Pancreas (tissue), 10 donors: ENCODE measurements at regions not wholly inside any gene's neighbourhood (a gene's known extent, or its start where the extent isn't known, plus 50 kb on each side); places are given as distances from the start of the nearest gene placed in this dataset.

Source experiments
- ATAC-seq, 4 donors: fragments of 200-7000 bp; cut with Tn5 transposase; one replicate each; pipeline versions ENCODE4 v1.8.0 to v1.9.1; 2020; ENCODE audit warnings: mild to moderate bottlenecking in 4 of 4, moderate library complexity in 4 of 4
- DNase-seq, 6 donors: peaks; one replicate each; pipeline ENCODE4 v3.0.0-alpha.2; 2020
- FAIRE-seq: peaks from 2 replicates; lab custom pipeline; 2012; peaks lifted over from hg19 to GRCh38; lab: Jason Lieb, UNC
- H3K27ac ChIP-seq, 4 donors: fragments of 200-600 bp; sonication (generic); 1 replicate in 3 of 4; 2 replicates in 1 of 4; pipeline versions ENCODE4 v1.5.0 to v1.8.0; 2020
- H3K27me3 ChIP-seq, 4 donors: fragments of 200-600 bp; one replicate each; pipeline ENCODE4 v1.8.0; 2021
- H3K36me3 ChIP-seq, 3 donors: fragments of 200-600 bp; sonication (generic) in 1 of 3; one replicate each; pipeline versions ENCODE4 v1.5.0 to v1.8.0; 2020 to 2021
- H3K4me1 ChIP-seq, 3 donors: fragments of 200-600 bp; one replicate each; pipeline ENCODE4 v1.8.0; 2021
- H3K4me3 ChIP-seq, 4 donors: fragments of 200-600 bp; sonication (generic) in 2 of 4; one replicate each; pipeline versions ENCODE4 v1.5.0 to v1.8.0; 2020 to 2021
- H3K9me3 ChIP-seq, 4 donors: fragments of 200-600 bp; one replicate each; pipeline ENCODE4 v1.8.0; 2021
- CTCF ChIP-seq, 4 donors: fragments of 200-600 bp; sonication (generic) in 3 of 4; IDR thresholded peaks; one replicate each; pipeline versions ENCODE4 v1.5.0 to v1.8.0; 2021; ENCODE audit warnings: antibody characterized with exemption in 4 of 4
- WGBS, 2 donors: extraction: QIAGEN DNeasy Blood & Tissue Kit; methylation state at CpG; one replicate each; pipeline ENCODE4 v1.1.7; 2013; 5-methylcytosine and 5-hydroxymethylcytosine counted together
- intact Hi-C, 3 donors: fragments of 100-400 bp; cut with DNase I; formaldehyde crosslinking; loops; one replicate each; pipeline versions ENCODE4 v1.11.1 to v1.14.2; 2022
- donor health status: healthy with polysubstance abuse.
- donor health status: DM: no; HTN: no; CAD: no; lungs with moderate emphysema.
- donor health status: DM: no; HTN: no; CAD: no.
- donor health status: control.
- donor health status: control.
- donor health status: Bipolar disorder and iron deficiency.
- donor health status: DM: yes; HTN: yes; CAD: no.
- donor health status: DM: no; HTN: no; CAD: no.
- donor health status: DM: no; HTN: no; CAD: no.
- donor health status: DM: yes; HTN: yes; CAD: no.

GRCh38 chr12:43648636-43649035 lies 96.6 kb upstream of the ADAMTS20 start:
- Histone ChIP-seq H3K27me3 (no peaks in the 10 kb centered on the region), H3K36me3 (no peaks in the 10 kb centered on the region), H3K27ac (no peak overlapping the region), H3K4me3 (no peak overlapping the region), H3K9me3 (no peaks in the 10 kb centered on the region), H3K4me1 (no peaks in the 10 kb centered on the region)
- FAIRE-seq (no peak), DNase-seq (no peak), ATAC-seq (no peak)
- intact Hi-C loops = no loop called here
- 51 to 66% methylated on average over 2 of the region's 2 CpGs for WGBS, 2 donors
- no peak for TF ChIP-seq CTCF (IDR thresholded peaks at IDR 0.05)

GRCh38 chr12:43638806-43639205 lies 86.8 kb upstream of the ADAMTS20 start:
- no peak overlapping the region for H3K4me3 ChIP-seq
- no peaks in the 10 kb centered on the region for H3K4me1 ChIP-seq
- FAIRE-seq (no peak), DNase-seq (no peak), ATAC-seq (no peak)
- no peak for TF ChIP-seq CTCF (IDR thresholded peaks at IDR 0.05)
- H3K36me3 ChIP-seq = no peaks in the 10 kb centered on the region
- intact Hi-C loops = no loop called here
- no peaks in the 10 kb centered on the region for H3K9me3 ChIP-seq
- H3K27me3 ChIP-seq = no peaks in the 10 kb centered on the region
- WGBS, 2 donors = 20 to 24% methylated on average over 4 of the region's 4 CpGs
- H3K27ac ChIP-seq = no peak overlapping the region

- no peaks in the 10 kb centered on the region for H3K9me3 ChIP-seq
- DNase-seq = no peak
- TF ChIP-seq CTCF (IDR thresholded peaks at IDR 0.05) = no peak
- no peak for FAIRE-seq
- no peaks in the 10 kb centered on the region for H3K36me3 ChIP-seq
- no peak overlapping the region for H3K4me3 ChIP-seq
- no peaks in the 10 kb centered on the region for H3K4me1 ChIP-seq
- no peak for ATAC-seq
- WGBS, 2 donors = 0 to 26% methylated on average over 1 of the region's 1 CpG
- intact Hi-C loops = no loop called here
- H3K27ac ChIP-seq = no peak overlapping the region
- H3K27me3 ChIP-seq = no peaks in the 10 kb centered on the region
These were observed 84.9 kb upstream of the ADAMTS20 start for GRCh38 chr12:43636725-43637463.

GRCh38 chr12:43621262-43621661 lies 69.3 kb upstream of the ADAMTS20 start:
- H3K9me3 ChIP-seq = peaks cover 0 to 3% (median 0%) of the 10 kb centered on the region in 4 donors
- no peak for TF ChIP-seq CTCF (IDR thresholded peaks at IDR 0.05)
- FAIRE-seq (no peak), DNase-seq (no peak), ATAC-seq (no peak)
- H3K27ac ChIP-seq = no peak overlapping the region
- no peak overlapping the region for H3K4me3 ChIP-seq
- 45 to 58% methylated on average over 2 of the region's 2 CpGs for WGBS, 2 donors
- intact Hi-C loops = no loop called here
- H3K4me1 ChIP-seq = no peaks in the 10 kb centered on the region
- no peaks in the 10 kb centered on the region for H3K36me3 ChIP-seq
- no peaks in the 10 kb centered on the region for H3K27me3 ChIP-seq

GRCh38 chr12:43602738-43603137 lies 50.7 kb upstream of the ADAMTS20 start:
- no peak for FAIRE-seq
- Histone ChIP-seq H3K4me1 (no peaks in the 10 kb centered on the region), H3K27ac (no peak overlapping the region), H3K36me3 (no peaks in the 10 kb centered on the region), H3K27me3 (no peaks in the 10 kb centered on the region), H3K9me3 (no peaks in the 10 kb centered on the region), H3K4me3 (no peak overlapping the region)
- no peak for ATAC-seq
- no peak for TF ChIP-seq CTCF (IDR thresholded peaks at IDR 0.05)
- 38 to 45% methylated on average over 4 of the region's 4 CpGs for WGBS, 2 donors
- intact Hi-C loops = no loop called here
- DNase-seq = no peak
